H9 (cell line): ENCODE measurements at regions not wholly inside any gene's neighbourhood (a gene's known extent, or its start where the extent isn't known, plus 50 kb on each side); places are given as distances from the start of the nearest gene placed in this dataset.

Experiments used
- DNase-seq: peaks from one replicate; pipeline ENCODE4 v3.0.0-alpha.2; 2017
- H2AFZ ChIP-seq: one replicate; pipeline ENCODE4 v1.6.1; 2013; ENCODE audit warnings: mild to moderate bottlenecking, low read length, control low read depth, moderate library complexity
- H2AK5ac ChIP-seq: 2 replicates; pipeline ENCODE4 v1.6.1; 2013; ENCODE audit warnings: low read length, control low read depth, mixed read lengths; ENCODE audit not compliant: insufficient read length
- H2BK120ac ChIP-seq: one replicate; pipeline ENCODE4 v1.6.1; 2013; ENCODE audit warnings: low read depth, mild to moderate bottlenecking, low read length, control low read depth, inconsistent platforms; ENCODE audit not compliant: poor library complexity, severe bottlenecking
- H2BK12ac ChIP-seq: 2 replicates; pipeline ENCODE4 v1.6.1; 2013; ENCODE audit warnings: low read length, control low read depth, mixed read lengths, low read depth; ENCODE audit not compliant: insufficient read length
- H2BK15ac ChIP-seq: 2 replicates; pipeline ENCODE4 v1.6.1; 2013; ENCODE audit warnings: low read depth, low read length, control low read depth
- H2BK20ac ChIP-seq: one replicate; pipeline ENCODE4 v1.6.1; 2013; ENCODE audit warnings: low read depth, mild to moderate bottlenecking, low read length, control low read depth, inconsistent platforms; ENCODE audit not compliant: poor library complexity, severe bottlenecking
- H2BK5ac ChIP-seq: 2 replicates; pipeline ENCODE4 v1.6.1; 2013; ENCODE audit warnings: low read length, control low read depth, mixed read lengths; ENCODE audit not compliant: insufficient read length
- H3K14ac ChIP-seq: 2 replicates; pipeline ENCODE4 v1.6.1; 2013; ENCODE audit warnings: low read length, control low read depth; ENCODE audit not compliant: insufficient read depth
- H3K18ac ChIP-seq: 2 replicates; pipeline ENCODE4 v1.6.1; 2013; ENCODE audit warnings: low read depth, mild to moderate bottlenecking, mixed read lengths, low read length, control low read depth; ENCODE audit not compliant: insufficient read length
- H3K23ac ChIP-seq: 2 replicates; pipeline ENCODE4 v1.6.1; 2013; ENCODE audit warnings: low read length, control low read depth, mixed read lengths, low read depth; ENCODE audit not compliant: insufficient read length
- H3K23me2 ChIP-seq: 2 replicates; pipeline ENCODE4 v1.6.1; 2013; ENCODE audit warnings: low read depth, mild to moderate bottlenecking, mixed read lengths, low read length, control low read depth; ENCODE audit not compliant: insufficient read length, poor library complexity, severe bottlenecking
- H3K27ac ChIP-seq: 2 replicates; pipeline ENCODE4 v1.5.1; 2013; ENCODE audit warnings: low read length, control low read depth, mixed read lengths, low read depth; ENCODE audit not compliant: insufficient read length
- H3K27me3 ChIP-seq: 2 replicates; pipeline ENCODE4 v1.6.1; 2013; ENCODE audit warnings: low read length, control low read depth, inconsistent platforms; ENCODE audit not compliant: insufficient read depth
- H3K4ac ChIP-seq: 2 replicates; pipeline ENCODE4 v1.6.1; 2013; ENCODE audit warnings: low read depth, mild to moderate bottlenecking, control low read depth, inconsistent platforms, low read length, moderate library complexity
- H3K4me1 ChIP-seq: 2 replicates; pipeline ENCODE4 v1.6.1; 2013; ENCODE audit warnings: low read length, control low read depth, inconsistent platforms; ENCODE audit not compliant: insufficient read depth
- H3K4me2 ChIP-seq: 2 replicates; pipeline ENCODE4 v1.6.1; 2013; ENCODE audit warnings: low read length, control low read depth, mixed read lengths; ENCODE audit not compliant: insufficient read length, insufficient read depth
- H3K56ac ChIP-seq: 2 replicates; pipeline ENCODE4 v1.6.1; 2013; ENCODE audit warnings: low read depth, mild to moderate bottlenecking, mixed read lengths, low read length, control low read depth; ENCODE audit not compliant: insufficient read length
- H3K79me1 ChIP-seq: 2 replicates; pipeline ENCODE4 v1.6.1; 2013; ENCODE audit warnings: low read depth, mild to moderate bottlenecking, moderate library complexity, low read length, control low read depth, inconsistent platforms; ENCODE audit not compliant: insufficient read depth, poor library complexity, severe bottlenecking
- H3K79me2 ChIP-seq: 2 replicates; pipeline ENCODE4 v1.6.1; 2013; ENCODE audit warnings: low read length, control low read depth, inconsistent platforms; ENCODE audit not compliant: insufficient read depth
- H3K9ac ChIP-seq: 2 replicates; pipeline ENCODE4 v1.6.1; 2013; ENCODE audit warnings: low read length, control low read depth, mixed read lengths; ENCODE audit not compliant: insufficient read length; ENCODE audit errors: extremely low read depth
- H3K9me3 ChIP-seq: one replicate; pipeline ENCODE4 v1.6.1; 2013; ENCODE audit warnings: low read depth, low read length, inconsistent platforms; ENCODE audit not compliant: control insufficient read depth
- H3T11ph ChIP-seq: one replicate; pipeline ENCODE4 v1.6.1; 2013; ENCODE audit warnings: mild to moderate bottlenecking, low read length, control low read depth, inconsistent platforms
- H4K20me1 ChIP-seq: one replicate; pipeline ENCODE4 v1.6.1; 2013; ENCODE audit not compliant: control insufficient read depth, insufficient read length, insufficient read depth
- H4K5ac ChIP-seq: 2 replicates; pipeline ENCODE4 v1.6.1; 2013; ENCODE audit warnings: low read depth, mild to moderate bottlenecking, mixed read lengths, low read length, control low read depth; ENCODE audit not compliant: insufficient read length
- H4K8ac ChIP-seq: replicated peaks from 2 replicates; pipeline ENCODE4 v1.6.1; 2013; ENCODE audit warnings: low read length, control low read depth, mixed read lengths, low read depth; ENCODE audit not compliant: insufficient read length
- H4K91ac ChIP-seq: 2 replicates; pipeline ENCODE4 v1.6.1; 2013; ENCODE audit warnings: low read depth, mild to moderate bottlenecking, moderate library complexity, mixed read lengths, low read length, control low read depth; ENCODE audit not compliant: insufficient read length
- H3K27ac Mint-ChIP-seq, 3 experiments: 2 replicates in 2 of 3; 3 replicates in 1 of 3; pipeline ENCODE4 v1.8.0; 2020 to 2021; ENCODE audit warnings: mixed read lengths in 3 of 3, mild to moderate bottlenecking in 1 of 3, moderate library complexity in 1 of 3
- H3K27me3 Mint-ChIP-seq: 2 replicates; pipeline ENCODE4 v1.8.0; 2021; ENCODE audit warnings: low read depth, mild to moderate bottlenecking, moderate library complexity, mixed read lengths
- H3K36me3 Mint-ChIP-seq, 3 experiments: 2 replicates in 2 of 3; 3 replicates in 1 of 3; pipeline ENCODE4 v1.8.0; 2020 to 2021; ENCODE audit warnings: low read depth in 3 of 3, mixed read lengths in 3 of 3; ENCODE audit not compliant: insufficient read depth in 1 of 3
- H3K4me1 Mint-ChIP-seq, 2 experiments: 2 replicates each; pipeline ENCODE4 v1.8.0; 2020; ENCODE audit warnings: mixed read lengths in 2 of 2
- H3K4me3 Mint-ChIP-seq, 2 experiments: 2 replicates in 1 of 2; 3 replicates in 1 of 2; pipeline ENCODE4 v1.8.0; 2020 to 2021; ENCODE audit warnings: mild to moderate bottlenecking in 2 of 2, mixed read lengths in 2 of 2, moderate library complexity in 1 of 2
- H3K9me3 Mint-ChIP-seq, 2 experiments: 2 replicates in 1 of 2; 3 replicates in 1 of 2; pipeline ENCODE4 v1.8.0; 2020; ENCODE audit warnings: mild to moderate bottlenecking in 2 of 2, mixed read lengths in 2 of 2, moderate library complexity in 1 of 2
- WGBS: extraction: QIAGEN DNeasy Blood & Tissue Kit; methylation state at CpG from one replicate; pipeline ENCODE4 v1.1.7; 2013; ENCODE audit warnings: missing lambda C conversion rate, low lambda C conversion rate, mixed read lengths; ENCODE audit not compliant: insufficient read length; ENCODE audit errors: extremely low coverage; 5-methylcytosine and 5-hydroxymethylcytosine counted together
- TF ChIP-seq, protein P1 (sequence below): fragments of 200-600 bp; sonication (generic); conservative IDR thresholded peaks from 3 replicates; pipeline ENCODE4 v1.8.0; 2021; ENCODE audit warnings: antibody characterized with exemption, mild to moderate bottlenecking

DNA sequence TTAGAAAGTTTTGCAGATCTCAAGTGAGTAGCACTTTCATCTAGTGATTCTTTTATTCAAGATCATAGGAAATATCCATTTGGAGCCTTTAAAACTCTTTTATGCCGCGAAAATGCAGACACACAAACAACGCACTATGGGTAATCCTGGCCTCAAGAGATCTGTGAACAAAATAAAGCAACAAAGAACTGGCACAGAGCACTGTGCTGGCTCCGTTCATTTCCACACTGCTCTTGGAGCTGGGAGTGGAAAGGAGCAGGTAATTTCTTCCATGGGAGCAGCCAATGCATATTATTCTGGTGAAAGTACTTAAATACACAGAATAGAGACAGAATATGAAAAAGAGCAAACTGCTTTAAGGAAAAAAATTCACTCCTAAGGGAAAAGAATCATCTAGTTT is 172.7 kb upstream of the FRG1 start:
- H3K4me3 Mint-ChIP-seq: no peak overlapping the region
- Histone ChIP-seq H2AK5ac (no peak overlapping the region), H4K8ac (no peak overlapping the region), H3K79me1 (no peaks in the 10 kb centered on the region), H3K9ac (no peak overlapping the region), H3T11ph (no peak overlapping the region), H3K23ac (no peak overlapping the region), H3K18ac (no peak overlapping the region), H3K79me2 (no peaks in the 10 kb centered on the region), H3K9me3 (peaks cover 9% of the 10 kb centered on the region), H3K56ac (no peak overlapping the region), H2BK20ac (no peak overlapping the region), H3K4me1 (no peaks in the 10 kb centered on the region), H4K91ac (no peak overlapping the region), H4K5ac (no peak overlapping the region), H2BK5ac (no peak overlapping the region), H2BK12ac (no peak overlapping the region), H3K23me2 (no peaks in the 10 kb centered on the region), H3K27ac (no peak overlapping the region), H3K4ac (no peak overlapping the region), H2BK15ac (no peak overlapping the region), H3K14ac (no peak overlapping the region), H4K20me1 (no peaks in the 10 kb centered on the region), H3K4me2 (no peak overlapping the region), H2AFZ (no peak overlapping the region), H2BK120ac (no peak overlapping the region), H3K27me3 (no peaks in the 10 kb centered on the region)
- no peaks in the 10 kb centered on the region; a peak in 1 of 7 replicates for H3K36me3 Mint-ChIP-seq
- H3K4me1 Mint-ChIP-seq: no peaks in the 10 kb centered on the region
- H3K27ac Mint-ChIP-seq: no peak overlapping the region
- no peak for DNase-seq
- peaks cover 56 to 90% of the 10 kb centered on the region in 2 experiments for H3K9me3 Mint-ChIP-seq
- TF ChIP-seq, protein P1, sequence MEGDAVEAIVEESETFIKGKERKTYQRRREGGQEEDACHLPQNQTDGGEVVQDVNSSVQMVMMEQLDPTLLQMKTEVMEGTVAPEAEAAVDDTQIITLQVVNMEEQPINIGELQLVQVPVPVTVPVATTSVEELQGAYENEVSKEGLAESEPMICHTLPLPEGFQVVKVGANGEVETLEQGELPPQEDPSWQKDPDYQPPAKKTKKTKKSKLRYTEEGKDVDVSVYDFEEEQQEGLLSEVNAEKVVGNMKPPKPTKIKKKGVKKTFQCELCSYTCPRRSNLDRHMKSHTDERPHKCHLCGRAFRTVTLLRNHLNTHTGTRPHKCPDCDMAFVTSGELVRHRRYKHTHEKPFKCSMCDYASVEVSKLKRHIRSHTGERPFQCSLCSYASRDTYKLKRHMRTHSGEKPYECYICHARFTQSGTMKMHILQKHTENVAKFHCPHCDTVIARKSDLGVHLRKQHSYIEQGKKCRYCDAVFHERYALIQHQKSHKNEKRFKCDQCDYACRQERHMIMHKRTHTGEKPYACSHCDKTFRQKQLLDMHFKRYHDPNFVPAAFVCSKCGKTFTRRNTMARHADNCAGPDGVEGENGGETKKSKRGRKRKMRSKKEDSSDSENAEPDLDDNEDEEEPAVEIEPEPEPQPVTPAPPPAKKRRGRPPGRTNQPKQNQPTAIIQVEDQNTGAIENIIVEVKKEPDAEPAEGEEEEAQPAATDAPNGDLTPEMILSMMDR: no peak
- no peaks in the 10 kb centered on the region for H3K27me3 Mint-ChIP-seq
- no CpG with 5 or more reads among the region's 4 CpGs for WGBS
